CD8-positive, alpha-beta memory T cell (primary cell): ENCODE measurements at regions not wholly inside any gene's neighbourhood (a gene's known extent, or its start where the extent isn't known, plus 50 kb on each side); places are given as distances from the start of the nearest gene placed in this dataset.

Experiments
- CTCF ChIA-PET: fragments of 350-600 bp; sonication (Branson Sonifier 250); formaldehyde crosslinking; loops from one replicate; lab custom pipeline; 2021; ENCODE audit warnings: antibody characterized with exemption; lab: Charles Lee
- POLR2A ChIA-PET: fragments of 350-600 bp; sonication (Branson Sonifier 250); formaldehyde crosslinking; loops from one replicate; lab custom pipeline; 2021; ENCODE audit warnings: antibody characterized with exemption; lab: Charles Lee
- DNase-seq, 5 donors: peaks; one replicate each; pipeline versions ENCODE4 v3.0.0 to v3.0.0-alpha.2; 2020 to 2022; ENCODE audit warnings: mixed read lengths in 1 of 5
- H3K27ac ChIP-seq: one replicate; pipeline ENCODE4 v1.7.0; 2013; ENCODE audit warnings: low read depth, mild to moderate bottlenecking, low read length, moderate library complexity
- H3K27me3 ChIP-seq: 2 replicates; pipeline ENCODE4 v1.7.0; 2013; ENCODE audit warnings: low read length, mild to moderate bottlenecking; ENCODE audit not compliant: insufficient read depth, poor library complexity, severe bottlenecking
- H3K36me3 ChIP-seq: 2 replicates; pipeline ENCODE4 v1.7.0; 2013; ENCODE audit warnings: mild to moderate bottlenecking, low read length, moderate library complexity; ENCODE audit not compliant: insufficient read depth
- H3K4me1 ChIP-seq: 2 replicates; pipeline ENCODE4 v1.7.0; 2013; ENCODE audit warnings: mild to moderate bottlenecking, low read length, moderate library complexity; ENCODE audit not compliant: insufficient read depth
- H3K4me3 ChIP-seq: 2 replicates; pipeline ENCODE4 v1.7.0; 2013; ENCODE audit warnings: mild to moderate bottlenecking, low read length
- H3K9me3 ChIP-seq: 2 replicates; pipeline ENCODE4 v1.7.0; 2013; ENCODE audit warnings: mild to moderate bottlenecking, low read length
- H3K27ac Mint-ChIP-seq, 8 donors: one replicate each; pipeline ENCODE4 v1.8.0; 2020 to 2021; ENCODE audit warnings: mixed read lengths in 8 of 8, mild to moderate bottlenecking in 6 of 8, inconsistent platforms in 3 of 8, moderate library complexity in 3 of 8
- H3K27me3 Mint-ChIP-seq, 2 donors: one replicate each; pipeline ENCODE4 v1.8.0; 2020 to 2021; ENCODE audit warnings: mixed read lengths in 2 of 2, mild to moderate bottlenecking in 1 of 2, moderate library complexity in 1 of 2
- H3K36me3 Mint-ChIP-seq, 3 donors: one replicate each; pipeline ENCODE4 v1.8.0; 2020 to 2021; ENCODE audit warnings: mixed read lengths in 3 of 3, inconsistent platforms in 1 of 3, mild to moderate bottlenecking in 1 of 3
- H3K4me1 Mint-ChIP-seq, 3 donors: one replicate each; pipeline ENCODE4 v1.8.0; 2020 to 2021; ENCODE audit warnings: mixed read lengths in 3 of 3, inconsistent platforms in 1 of 3, mild to moderate bottlenecking in 1 of 3
- H3K4me3 Mint-ChIP-seq, 7 donors: one replicate each; pipeline ENCODE4 v1.8.0; 2020 to 2021; ENCODE audit warnings: mixed read lengths in 7 of 7, mild to moderate bottlenecking in 6 of 7, moderate library complexity in 4 of 7, inconsistent platforms in 2 of 7
- H3K9me3 Mint-ChIP-seq, 5 donors: one replicate each; pipeline ENCODE4 v1.8.0; 2020 to 2022; ENCODE audit warnings: mixed read lengths in 5 of 5, mild to moderate bottlenecking in 3 of 5, moderate library complexity in 2 of 5, inconsistent platforms in 1 of 5

- H3K4me1 Mint-ChIP-seq, result no peaks in the 10 kb centered on the region
- no peaks in the 10 kb centered on the region for H3K9me3 ChIP-seq
- DNase-seq, result no peak
- CTCF ChIA-PET, result no interaction called here
- H3K36me3 Mint-ChIP-seq, result no peaks in the 10 kb centered on the region
- no peak overlapping the region for H3K4me3 ChIP-seq
- H3K27me3 Mint-ChIP-seq, result peaks cover 8 to 42% of the 10 kb centered on the region in 2 donors
- no peaks in the 10 kb centered on the region for H3K36me3 ChIP-seq
- no peak overlapping the region for H3K27ac Mint-ChIP-seq
- H3K27me3 ChIP-seq, result no peaks in the 10 kb centered on the region
- H3K27ac ChIP-seq, result no peak overlapping the region
- POLR2A ChIA-PET, result no interaction called here
- no peaks in the 10 kb centered on the region for H3K4me1 ChIP-seq
- no peaks in the 10 kb centered on the region for H3K9me3 Mint-ChIP-seq
- no peak overlapping the region for H3K4me3 Mint-ChIP-seq
Observed at GRCh38 chr14:93857081-93857480, 68.8 kb upstream of the PRIMA1 start.

GRCh38 chr14:93855737-93856136 lies 67.5 kb upstream of the PRIMA1 start:
- Histone ChIP-seq H3K27ac (no peak overlapping the region), H3K4me1 (no peaks in the 10 kb centered on the region), H3K9me3 (no peaks in the 10 kb centered on the region), H3K27me3 (no peaks in the 10 kb centered on the region), H3K36me3 (no peaks in the 10 kb centered on the region), H3K4me3 (no peak overlapping the region)
- no peak overlapping the region for H3K27ac Mint-ChIP-seq
- no peaks in the 10 kb centered on the region for H3K4me1 Mint-ChIP-seq
- ChIA-PET CTCF (no interaction called here), POLR2A (no interaction called here)
- no peaks in the 10 kb centered on the region for H3K36me3 Mint-ChIP-seq
- H3K27me3 Mint-ChIP-seq, result peaks cover 6 to 53% of the 10 kb centered on the region in 2 donors
- no peak overlapping the region for H3K4me3 Mint-ChIP-seq
- no peak for DNase-seq
- H3K9me3 Mint-ChIP-seq, result no peaks in the 10 kb centered on the region

GRCh38 chr14:93847473-93847872 lies 59.2 kb upstream of the PRIMA1 start:
- no peaks in the 10 kb centered on the region for H3K4me1 Mint-ChIP-seq
- peaks cover 0 to 2% (median 0%) of the 10 kb centered on the region in 5 donors for H3K9me3 Mint-ChIP-seq
- no peaks in the 10 kb centered on the region for H3K36me3 Mint-ChIP-seq
- ChIA-PET POLR2A (no interaction called here), CTCF (no interaction called here)
- H3K27me3 Mint-ChIP-seq, result peaks cover 2 to 46% of the 10 kb centered on the region in 2 donors
- H3K9me3 ChIP-seq, result no peaks in the 10 kb centered on the region
- H3K4me3 Mint-ChIP-seq, result no peak overlapping the region
- no peak overlapping the region for H3K4me3 ChIP-seq
- H3K27me3 ChIP-seq, result no peaks in the 10 kb centered on the region
- H3K4me1 ChIP-seq, result no peaks in the 10 kb centered on the region
- H3K27ac ChIP-seq, result no peak overlapping the region
- no peak for DNase-seq
- no peak overlapping the region for H3K27ac Mint-ChIP-seq
- H3K36me3 ChIP-seq, result no peaks in the 10 kb centered on the region

GRCh38 chr14:93838238-93838637 lies 50.0 kb upstream of the PRIMA1 start:
- Mint-ChIP-seq H3K27ac (no peak overlapping the region), H3K27me3 (peaks cover 10 to 62% of the 10 kb centered on the region in 2 donors), H3K4me3 (no peak overlapping the region), H3K36me3 (no peaks in the 10 kb centered on the region), H3K4me1 (no peaks in the 10 kb centered on the region), H3K9me3 (peaks cover 0 to 7% (median 0%) of the 10 kb centered on the region in 5 donors)
- H3K36me3 ChIP-seq, result no peaks in the 10 kb centered on the region
- ChIA-PET POLR2A (no interaction called here), CTCF (no interaction called here)
- DNase-seq, result no peak
- no peak overlapping the region for H3K27ac ChIP-seq
- H3K4me1 ChIP-seq, result no peaks in the 10 kb centered on the region
- H3K27me3 ChIP-seq, result no peaks in the 10 kb centered on the region
- no peak overlapping the region for H3K4me3 ChIP-seq
- H3K9me3 ChIP-seq, result no peaks in the 10 kb centered on the region
